HG03060 (cell line): ENCODE measurements at regions not wholly inside any gene's neighbourhood (a gene's known extent, or its start where the extent isn't known, plus 50 kb on each side); places are given as distances from the start of the nearest gene placed in this dataset.
A peak's percentile ranks its signal among the peaks of the same experiment; 100 is the strongest.
"Not testable (repeated sequence)": the region's sequence is repeated elsewhere in the genome, so short reads cannot be mapped to it uniquely, and the experiment has no call there.

Experiments used
- ATAC-seq: cut with Tn5 transposase; IDR thresholded peaks from one replicate; pipeline ENCODE4 v1.9.1; 2021; ENCODE audit warnings: low read depth, moderate number of reproducible peaks; ENCODE audit not compliant: unreplicated experiment

- no peak for ATAC-seq
These were observed 197.0 kb upstream of the VLDLR start for GRCh38 chr9:2424619-2425033.

GRCh38 chr9:2425676-2426075, 195.9 kb upstream of the VLDLR start:
- no peak for ATAC-seq

- ATAC-seq: no peak
These were observed 194.3 kb upstream of the VLDLR start for GRCh38 chr9:2427120-2427891.

GRCh38 chr9:2439957-2440356, 181.6 kb upstream of the VLDLR start:
- no peak for ATAC-seq

- ATAC-seq: not testable (repeated sequence)
These were observed 177.7 kb upstream of the VLDLR start for GRCh38 chr9:2443933-2444332.

GRCh38 chr9:2448193-2448738, 173.3 kb upstream of the VLDLR start:
- no peak for ATAC-seq

- no peak for ATAC-seq
These were observed 168.5 kb upstream of the VLDLR start for GRCh38 chr9:2453106-2453505.

GRCh38 chr9:2453701-2454100, 167.9 kb upstream of the VLDLR start:
- no peak for ATAC-seq

GRCh38 chr9:2459756-2460155, 161.8 kb upstream of the VLDLR start:
- no peak for ATAC-seq

GRCh38 chr9:2461892-2462291, 159.7 kb upstream of the VLDLR start:
- no peak for ATAC-seq

- no peak for ATAC-seq
These were observed 157.0 kb upstream of the VLDLR start for GRCh38 chr9:2464624-2465023.

GRCh38 chr9:2465516-2465915, 156.1 kb upstream of the VLDLR start:
- ATAC-seq: no peak

GRCh38 chr9:2465921-2466460, 155.6 kb upstream of the VLDLR start:
- peak; percentile 99 for ATAC-seq

- no peak for ATAC-seq
These were observed 154.9 kb upstream of the VLDLR start for GRCh38 chr9:2466703-2467102.

GRCh38 chr9:2469681-2470221, 151.8 kb upstream of the VLDLR start:
- no peak for ATAC-seq

GRCh38 chr9:2473681-2474080, 147.9 kb upstream of the VLDLR start:
- ATAC-seq: no peak

- ATAC-seq: no peak
These were observed 143.8 kb upstream of the VLDLR start for GRCh38 chr9:2477755-2478154.

- ATAC-seq: no peak
These were observed 143.2 kb upstream of the VLDLR start for GRCh38 chr9:2478421-2478820.

GRCh38 chr9:2479056-2479565, 142.5 kb upstream of the VLDLR start:
- no peak for ATAC-seq

GRCh38 chr9:2480255-2480837, 141.2 kb upstream of the VLDLR start:
- ATAC-seq: no peak

GRCh38 chr9:2481216-2481615, 140.4 kb upstream of the VLDLR start:
- ATAC-seq: no peak
